ENCODE measurements at regions not wholly inside any gene's neighbourhood (a gene's known extent, or its start where the extent isn't known, plus 50 kb on each side); places are given as distances from the start of the nearest gene placed in this dataset.

DNA sequence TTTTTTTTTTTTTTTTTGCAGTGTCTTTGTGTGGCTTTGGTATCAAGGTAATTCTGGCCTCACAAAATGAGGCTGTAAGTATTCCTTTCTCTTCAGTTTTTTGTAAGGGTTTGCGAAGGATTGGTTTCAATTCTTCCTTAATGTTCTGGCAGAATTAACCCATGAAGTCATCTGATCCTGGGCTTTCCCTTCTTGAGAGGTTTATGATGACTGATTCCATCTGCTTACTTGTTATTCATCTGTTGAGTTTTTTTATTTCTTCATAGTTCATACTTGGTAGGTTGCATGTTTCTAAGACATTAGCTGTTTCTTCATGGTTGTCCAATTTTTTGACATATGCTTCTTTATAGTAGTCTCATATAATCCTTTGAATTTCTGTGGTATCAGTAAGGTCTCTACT, 181.4 kb upstream of the PDE5A start:
- no peaks in the 10 kb centered on the region for H3K36me3 ChIP-seq (ENCODE audit: control insufficient read depth in 5 of 5, insufficient read depth in 5 of 5, low read length in 5 of 5)
- H3K9ac ChIP-seq (ENCODE audit: low read length in 5 of 5), result no peak overlapping the region
- no peak overlapping the region for H3K27ac ChIP-seq (ENCODE audit: low read depth, low read length)
- H3K9me3 ChIP-seq (ENCODE audit: control insufficient read depth in 5 of 5, low read length in 5 of 5), result peaks cover 2 to 9% (median 4%) of the 10 kb centered on the region in 5 donors
- H3K4me1 ChIP-seq (ENCODE audit: control insufficient read depth in 5 of 5, insufficient read depth in 5 of 5, low read length in 5 of 5), result no peaks in the 10 kb centered on the region
- no peaks in the 10 kb centered on the region for H3K27me3 ChIP-seq (ENCODE audit: control insufficient read depth in 5 of 5, insufficient read depth in 4 of 5, low read length in 5 of 5)
- H3K4me3 ChIP-seq (ENCODE audit: low read depth in 1 of 5, low read length in 5 of 5), result no peak overlapping the region

- H3K9me3 ChIP-seq (ENCODE audit: control insufficient read depth in 5 of 5, low read length in 5 of 5), result peaks cover 0 to 4% (median 0%) of the 10 kb centered on the region in 5 donors
- H3K4me1 ChIP-seq (ENCODE audit: control insufficient read depth in 5 of 5, insufficient read depth in 5 of 5, low read length in 5 of 5), result no peaks in the 10 kb centered on the region
- no peak overlapping the region for H3K4me3 ChIP-seq (ENCODE audit: low read depth in 1 of 5, low read length in 5 of 5)
- H3K27me3 ChIP-seq (ENCODE audit: control insufficient read depth in 5 of 5, insufficient read depth in 4 of 5, low read length in 5 of 5), result no peaks in the 10 kb centered on the region
- no peak overlapping the region for H3K27ac ChIP-seq (ENCODE audit: low read depth, low read length)
- no peaks in the 10 kb centered on the region for H3K36me3 ChIP-seq (ENCODE audit: control insufficient read depth in 5 of 5, insufficient read depth in 5 of 5, low read length in 5 of 5)
- H3K9ac ChIP-seq (ENCODE audit: low read length in 5 of 5), result no peak overlapping the region
These were observed 175.8 kb upstream of the PDE5A start for GRCh38 chr4:119804404-119804803.

GRCh38 chr4:119797238-119797894, 168.8 kb upstream of the PDE5A start:
- H3K9ac ChIP-seq (ENCODE audit: low read length in 5 of 5), result no peak overlapping the region
- no peak overlapping the region for H3K27ac ChIP-seq (ENCODE audit: low read depth, low read length)
- H3K27me3 ChIP-seq (ENCODE audit: control insufficient read depth in 5 of 5, insufficient read depth in 4 of 5, low read length in 5 of 5), result no peaks in the 10 kb centered on the region
- no peaks in the 10 kb centered on the region for H3K4me1 ChIP-seq (ENCODE audit: control insufficient read depth in 5 of 5, insufficient read depth in 5 of 5, low read length in 5 of 5)
- H3K9me3 ChIP-seq (ENCODE audit: control insufficient read depth in 5 of 5, low read length in 5 of 5), result no peaks in the 10 kb centered on the region
- H3K4me3 ChIP-seq (ENCODE audit: low read depth in 1 of 5, low read length in 5 of 5), result no peak overlapping the region
- no peaks in the 10 kb centered on the region for H3K36me3 ChIP-seq (ENCODE audit: control insufficient read depth in 5 of 5, insufficient read depth in 5 of 5, low read length in 5 of 5)

DNA sequence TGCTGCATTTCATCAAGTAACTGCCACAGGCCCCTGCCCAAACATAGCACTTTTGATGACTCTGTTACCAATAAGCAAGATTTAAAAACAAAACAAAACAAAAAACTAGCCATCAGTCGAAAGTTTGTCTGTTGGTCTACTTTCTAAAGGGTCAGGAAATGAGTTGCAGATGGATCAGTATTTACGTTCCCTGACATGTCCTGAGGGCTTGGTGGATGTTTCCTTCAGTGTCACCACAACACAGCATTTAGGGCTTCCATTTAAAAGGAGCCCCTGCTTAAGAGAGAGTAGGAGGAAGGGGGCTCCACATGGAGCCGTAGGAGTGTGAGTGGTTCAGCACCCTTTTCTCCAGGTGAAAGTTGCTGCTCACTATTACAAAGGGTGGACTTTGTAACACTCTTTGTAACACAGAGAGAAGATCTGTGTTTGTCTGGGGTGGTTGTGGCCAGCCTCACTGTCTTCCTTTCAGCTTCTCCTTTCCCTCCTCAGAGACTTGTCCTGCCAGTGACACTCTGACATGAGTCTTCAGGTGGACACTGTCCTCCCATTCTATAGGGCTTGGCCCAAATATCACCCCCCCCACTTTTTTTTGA, 167.5 kb upstream of the PDE5A start:
- Histone ChIP-seq H3K27ac (ENCODE audit: low read depth, low read length) (no peak overlapping the region), H3K4me3 (ENCODE audit: low read depth in 1 of 5, low read length in 5 of 5) (no peak overlapping the region), H3K27me3 (ENCODE audit: control insufficient read depth in 5 of 5, insufficient read depth in 4 of 5, low read length in 5 of 5) (no peaks in the 10 kb centered on the region), H3K4me1 (ENCODE audit: control insufficient read depth in 5 of 5, insufficient read depth in 5 of 5, low read length in 5 of 5) (no peaks in the 10 kb centered on the region), H3K36me3 (ENCODE audit: control insufficient read depth in 5 of 5, insufficient read depth in 5 of 5, low read length in 5 of 5) (no peaks in the 10 kb centered on the region), H3K9ac (ENCODE audit: low read length in 5 of 5) (no peak overlapping the region), H3K9me3 (ENCODE audit: control insufficient read depth in 5 of 5, low read length in 5 of 5) (no peaks in the 10 kb centered on the region)

- Histone ChIP-seq H3K4me1 (ENCODE audit: control insufficient read depth in 5 of 5, insufficient read depth in 5 of 5, low read length in 5 of 5) (no peaks in the 10 kb centered on the region), H3K36me3 (ENCODE audit: control insufficient read depth in 5 of 5, insufficient read depth in 5 of 5, low read length in 5 of 5) (no peaks in the 10 kb centered on the region), H3K27ac (ENCODE audit: low read depth, low read length) (no peak overlapping the region), H3K4me3 (ENCODE audit: low read depth in 1 of 5, low read length in 5 of 5) (no peak overlapping the region), H3K9me3 (ENCODE audit: control insufficient read depth in 5 of 5, low read length in 5 of 5) (no peaks in the 10 kb centered on the region), H3K27me3 (ENCODE audit: control insufficient read depth in 5 of 5, insufficient read depth in 4 of 5, low read length in 5 of 5) (no peaks in the 10 kb centered on the region), H3K9ac (ENCODE audit: low read length in 5 of 5) (no peak overlapping the region)
These were observed 166.1 kb upstream of the PDE5A start for GRCh38 chr4:119794681-119795080.

DNA sequence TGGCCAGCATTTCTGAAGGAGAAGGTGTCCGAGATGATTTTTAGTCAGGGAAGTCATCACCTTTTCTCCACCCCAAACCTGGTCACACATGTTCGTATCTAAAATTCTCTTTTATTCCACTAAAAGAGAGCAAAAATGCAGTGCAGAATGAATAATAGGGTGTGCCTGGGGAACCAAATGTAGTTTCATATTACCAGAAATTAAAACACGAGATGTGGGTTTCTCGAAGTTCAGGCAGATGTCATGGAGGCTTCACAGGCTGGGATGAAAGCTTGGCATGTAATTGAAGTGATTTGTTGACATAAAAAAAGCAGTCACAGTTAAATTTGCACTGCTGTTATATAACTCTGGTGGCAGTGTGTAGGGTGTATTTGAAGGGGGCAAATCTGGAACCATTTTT, 165.5 kb upstream of the PDE5A start:
- Histone ChIP-seq H3K36me3 (ENCODE audit: control insufficient read depth in 5 of 5, insufficient read depth in 5 of 5, low read length in 5 of 5) (no peaks in the 10 kb centered on the region), H3K4me3 (ENCODE audit: low read depth in 1 of 5, low read length in 5 of 5) (no peak overlapping the region), H3K27ac (ENCODE audit: low read depth, low read length) (no peak overlapping the region), H3K27me3 (ENCODE audit: control insufficient read depth in 5 of 5, insufficient read depth in 4 of 5, low read length in 5 of 5) (no peaks in the 10 kb centered on the region), H3K9ac (ENCODE audit: low read length in 5 of 5) (no peak overlapping the region), H3K9me3 (ENCODE audit: control insufficient read depth in 5 of 5, low read length in 5 of 5) (no peaks in the 10 kb centered on the region), H3K4me1 (ENCODE audit: control insufficient read depth in 5 of 5, insufficient read depth in 5 of 5, low read length in 5 of 5) (no peaks in the 10 kb centered on the region)

DNA sequence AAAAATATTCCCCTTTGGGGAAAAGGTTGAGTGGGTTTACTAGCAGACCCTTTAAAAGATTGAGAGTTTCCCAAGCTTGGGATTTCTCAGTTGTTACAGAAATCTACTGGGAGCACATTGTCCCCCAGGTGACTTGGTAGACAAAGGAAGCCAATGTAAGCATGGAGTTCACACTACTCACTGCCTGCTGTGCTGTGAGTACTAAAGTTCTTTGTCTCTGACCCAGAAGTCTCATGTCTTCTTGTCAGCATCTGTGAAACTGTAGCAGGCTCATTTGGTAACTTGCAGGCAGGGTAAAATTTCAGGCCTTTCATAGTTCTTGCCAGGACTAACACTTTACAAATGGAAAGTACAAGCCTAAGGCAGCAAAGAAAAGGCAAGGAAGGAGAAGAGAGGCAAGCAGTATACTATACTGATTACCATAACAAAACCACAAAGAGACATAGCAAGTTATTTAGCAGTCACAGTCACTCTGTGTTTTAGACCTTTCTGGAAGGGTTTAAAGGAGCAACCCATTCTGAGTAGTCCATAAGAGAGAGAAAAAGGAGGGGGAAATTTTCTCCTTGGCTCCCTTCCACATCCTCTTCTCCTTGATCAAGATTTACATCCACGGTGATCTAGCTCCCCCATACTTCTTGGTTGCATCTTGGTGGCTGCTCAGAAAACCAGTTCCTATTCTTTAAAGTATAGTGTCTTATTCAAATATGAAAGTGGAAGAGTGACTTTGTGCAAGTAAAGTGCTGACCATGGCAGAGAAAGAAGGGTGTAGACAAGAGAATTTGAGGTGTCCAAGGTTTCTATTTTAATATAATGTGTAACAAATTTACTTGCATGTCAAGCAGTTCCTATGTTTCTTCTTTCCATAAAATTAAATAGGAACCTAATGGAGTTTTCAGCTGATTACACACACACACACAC, 160.0 kb upstream of the PDE5A start:
- H3K27me3 ChIP-seq (ENCODE audit: control insufficient read depth in 5 of 5, insufficient read depth in 4 of 5, low read length in 5 of 5), result no peaks in the 10 kb centered on the region
- no peaks in the 10 kb centered on the region for H3K4me1 ChIP-seq (ENCODE audit: control insufficient read depth in 5 of 5, insufficient read depth in 5 of 5, low read length in 5 of 5)
- H3K27ac ChIP-seq (ENCODE audit: low read depth, low read length), result no peak overlapping the region
- H3K4me3 ChIP-seq (ENCODE audit: low read depth in 1 of 5, low read length in 5 of 5), result no peak overlapping the region
- H3K9me3 ChIP-seq (ENCODE audit: control insufficient read depth in 5 of 5, low read length in 5 of 5), result no peaks in the 10 kb centered on the region
- no peaks in the 10 kb centered on the region for H3K36me3 ChIP-seq (ENCODE audit: control insufficient read depth in 5 of 5, insufficient read depth in 5 of 5, low read length in 5 of 5)
- no peak overlapping the region for H3K9ac ChIP-seq (ENCODE audit: low read length in 5 of 5)

- no peak overlapping the region for H3K9ac ChIP-seq (ENCODE audit: low read length in 5 of 5)
- H3K27me3 ChIP-seq (ENCODE audit: control insufficient read depth in 5 of 5, insufficient read depth in 4 of 5, low read length in 5 of 5), result no peaks in the 10 kb centered on the region
- H3K4me1 ChIP-seq (ENCODE audit: control insufficient read depth in 5 of 5, insufficient read depth in 5 of 5, low read length in 5 of 5), result no peaks in the 10 kb centered on the region
- no peak overlapping the region for H3K27ac ChIP-seq (ENCODE audit: low read depth, low read length)
- no peaks in the 10 kb centered on the region for H3K9me3 ChIP-seq (ENCODE audit: control insufficient read depth in 5 of 5, low read length in 5 of 5)
- no peak overlapping the region for H3K4me3 ChIP-seq (ENCODE audit: low read depth in 1 of 5, low read length in 5 of 5)
- H3K36me3 ChIP-seq (ENCODE audit: control insufficient read depth in 5 of 5, insufficient read depth in 5 of 5, low read length in 5 of 5), result no peaks in the 10 kb centered on the region
These were observed 157.4 kb upstream of the PDE5A start for GRCh38 chr4:119785963-119786362.

DNA sequence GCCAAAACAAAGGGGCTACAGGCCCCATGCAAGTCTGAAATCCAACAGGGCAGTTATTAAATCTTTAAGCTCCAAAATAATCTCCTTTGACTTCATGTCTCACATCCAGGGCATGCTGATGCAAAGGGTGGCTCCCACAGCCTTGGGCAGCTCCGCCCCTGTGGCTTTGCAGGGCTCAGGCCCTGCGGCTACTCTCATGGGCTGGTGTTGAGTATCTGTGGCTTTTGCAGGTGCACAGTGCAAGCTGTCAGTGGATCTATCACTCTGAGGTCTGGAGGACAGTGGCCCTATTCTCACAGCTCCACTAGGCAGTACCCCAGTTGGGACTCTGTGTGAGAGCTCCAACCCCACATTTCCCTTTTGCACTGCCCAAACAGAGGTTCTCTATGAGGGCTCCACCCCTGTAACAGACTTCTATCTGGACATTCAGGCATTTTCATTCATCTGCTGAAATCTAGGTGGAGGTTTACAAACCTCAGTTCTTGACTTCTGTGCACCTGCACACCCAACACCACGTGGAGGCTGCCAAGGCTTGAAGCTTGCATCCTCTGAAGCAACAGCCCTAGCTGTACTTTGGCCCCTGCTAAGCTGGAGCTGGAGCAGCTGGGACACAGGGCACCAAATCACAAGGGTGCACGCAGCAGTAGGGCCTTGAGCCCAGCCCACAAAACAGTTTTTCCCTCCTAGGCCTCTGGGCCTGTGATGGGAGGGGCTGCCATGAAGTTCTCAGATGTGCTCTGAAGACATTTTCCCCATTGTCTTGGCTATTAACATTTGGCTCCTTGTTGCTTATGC, 154.8 kb upstream of the PDE5A start:
- Histone ChIP-seq H3K9me3 (ENCODE audit: control insufficient read depth in 5 of 5, low read length in 5 of 5) (no peaks in the 10 kb centered on the region), H3K36me3 (ENCODE audit: control insufficient read depth in 5 of 5, insufficient read depth in 5 of 5, low read length in 5 of 5) (no peaks in the 10 kb centered on the region), H3K27ac (ENCODE audit: low read depth, low read length) (no peak overlapping the region), H3K27me3 (ENCODE audit: control insufficient read depth in 5 of 5, insufficient read depth in 4 of 5, low read length in 5 of 5) (no peaks in the 10 kb centered on the region), H3K4me3 (ENCODE audit: low read depth in 1 of 5, low read length in 5 of 5) (no peak overlapping the region), H3K9ac (ENCODE audit: low read length in 5 of 5) (no peak overlapping the region), H3K4me1 (ENCODE audit: control insufficient read depth in 5 of 5, insufficient read depth in 5 of 5, low read length in 5 of 5) (no peaks in the 10 kb centered on the region)

All from subcutaneous abdominal adipose tissue (tissue), 5 donors.